GM21737 (cell line): ENCODE measurements at regions not wholly inside any gene's neighbourhood (a gene's known extent, or its start where the extent isn't known, plus 50 kb on each side); places are given as distances from the start of the nearest gene placed in this dataset.

Source experiments
- ATAC-seq: cut with Tn5 transposase; IDR thresholded peaks from one replicate; pipeline ENCODE4 v1.9.1; 2021; ENCODE audit warnings: mild to moderate bottlenecking, moderate library complexity; ENCODE audit not compliant: unreplicated experiment

GRCh38 chr2:33777786-33778185, 178.7 kb upstream of the FAM98A start:
- ATAC-seq: no peak

GRCh38 chr2:33775306-33775705, 176.2 kb upstream of the FAM98A start:
- ATAC-seq: no peak

GRCh38 chr2:33770023-33770422, 170.9 kb upstream of the FAM98A start:
- ATAC-seq: no peak

GRCh38 chr2:33766175-33766574, 167.1 kb upstream of the FAM98A start:
- ATAC-seq: no peak

GRCh38 chr2:33765122-33765521, 166.0 kb upstream of the FAM98A start:
- no peak for ATAC-seq

- no peak for ATAC-seq
Observed at GRCh38 chr2:33764551-33764950, 165.5 kb upstream of the FAM98A start.

GRCh38 chr2:33763671-33764310, 164.7 kb upstream of the FAM98A start:
- no peak for ATAC-seq

- ATAC-seq: no peak
Observed at GRCh38 chr2:33762636-33763035, 163.5 kb upstream of the FAM98A start.

GRCh38 chr2:33746208-33746800, 147.2 kb upstream of the FAM98A start:
- no peak for ATAC-seq

GRCh38 chr2:33735096-33735495, 136.0 kb upstream of the FAM98A start:
- ATAC-seq: no peak

- no peak for ATAC-seq
Observed at GRCh38 chr2:33730804-33731203, 131.7 kb upstream of the FAM98A start.

GRCh38 chr2:33730193-33730592, 131.1 kb upstream of the FAM98A start:
- no peak for ATAC-seq

- ATAC-seq: no peak
Observed at GRCh38 chr2:33729353-33729752, 130.3 kb upstream of the FAM98A start.

GRCh38 chr2:33728106-33728505, 129.0 kb upstream of the FAM98A start:
- ATAC-seq: no peak

- no peak for ATAC-seq
Observed at GRCh38 chr2:33727361-33728032, 128.4 kb upstream of the FAM98A start.

- ATAC-seq: no peak
Observed at GRCh38 chr2:33726415-33726814, 127.3 kb upstream of the FAM98A start.

GRCh38 chr2:33723329-33723728, 124.2 kb upstream of the FAM98A start:
- ATAC-seq: no peak

- no peak for ATAC-seq
Observed at GRCh38 chr2:33719067-33719466, 120.0 kb upstream of the FAM98A start.

- no peak for ATAC-seq
Observed at GRCh38 chr2:33712674-33713073, 113.6 kb upstream of the FAM98A start.

- no peak for ATAC-seq
Observed at GRCh38 chr2:33709951-33710350, 110.9 kb upstream of the FAM98A start.

- no peak for ATAC-seq
Observed at GRCh38 chr2:33707312-33707711, 108.2 kb upstream of the FAM98A start.

- ATAC-seq: no peak
Observed at GRCh38 chr2:33706410-33706809, 107.3 kb upstream of the FAM98A start.
